GM21447 (cell line): ENCODE measurements at regions not wholly inside any gene's neighbourhood (a gene's known extent, or its start where the extent isn't known, plus 50 kb on each side); places are given as distances from the start of the nearest gene placed in this dataset.
"Not testable (repeated sequence)": the region's sequence is repeated elsewhere in the genome, so short reads cannot be mapped to it uniquely, and the experiment has no call there.

ENCODE experiments used
- ATAC-seq: cut with Tn5 transposase; IDR thresholded peaks from one replicate; pipeline ENCODE4 v1.9.1; 2021; ENCODE audit not compliant: unreplicated experiment

DNA sequence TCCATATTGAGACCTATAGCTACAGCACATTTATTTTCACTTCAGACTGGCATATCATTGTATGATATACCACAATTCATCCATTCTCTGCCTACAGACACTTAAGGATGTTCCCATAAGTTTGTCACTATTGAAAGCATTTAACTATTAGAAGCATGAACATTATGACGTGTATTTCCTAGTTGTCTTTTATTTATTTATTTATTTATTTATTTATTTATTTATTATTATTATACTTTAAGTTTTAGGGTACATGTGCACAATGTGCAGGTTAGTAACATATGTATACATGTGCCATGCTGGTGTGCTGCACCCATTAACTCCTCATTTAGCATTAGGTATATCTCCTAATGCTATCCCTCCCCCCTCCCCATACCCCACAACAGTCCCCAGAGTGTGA, 448.0 kb downstream of the TMEM232 start:
- ATAC-seq, result not testable (repeated sequence)

DNA sequence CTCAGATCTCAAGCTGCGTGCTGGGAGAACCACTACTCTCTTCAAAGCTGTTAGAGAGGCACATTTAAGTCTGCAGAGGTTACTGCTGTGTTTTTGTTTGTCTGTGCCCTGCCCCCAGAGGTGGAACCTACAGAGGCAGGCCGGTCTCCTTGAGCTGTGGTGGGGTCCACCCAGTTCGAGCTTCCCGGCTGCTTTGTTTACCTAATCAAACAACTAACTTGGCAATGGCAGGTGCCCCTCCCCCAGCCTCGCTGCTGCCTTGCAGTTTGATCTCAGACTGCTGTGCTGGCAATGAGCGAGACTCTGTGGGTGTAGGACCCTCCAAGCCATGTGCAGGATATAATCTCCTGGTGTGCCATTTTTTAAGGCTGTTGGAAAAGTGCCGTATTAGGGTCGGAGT, 442.4 kb downstream of the TMEM232 start:
- ATAC-seq, result not testable (repeated sequence)

DNA sequence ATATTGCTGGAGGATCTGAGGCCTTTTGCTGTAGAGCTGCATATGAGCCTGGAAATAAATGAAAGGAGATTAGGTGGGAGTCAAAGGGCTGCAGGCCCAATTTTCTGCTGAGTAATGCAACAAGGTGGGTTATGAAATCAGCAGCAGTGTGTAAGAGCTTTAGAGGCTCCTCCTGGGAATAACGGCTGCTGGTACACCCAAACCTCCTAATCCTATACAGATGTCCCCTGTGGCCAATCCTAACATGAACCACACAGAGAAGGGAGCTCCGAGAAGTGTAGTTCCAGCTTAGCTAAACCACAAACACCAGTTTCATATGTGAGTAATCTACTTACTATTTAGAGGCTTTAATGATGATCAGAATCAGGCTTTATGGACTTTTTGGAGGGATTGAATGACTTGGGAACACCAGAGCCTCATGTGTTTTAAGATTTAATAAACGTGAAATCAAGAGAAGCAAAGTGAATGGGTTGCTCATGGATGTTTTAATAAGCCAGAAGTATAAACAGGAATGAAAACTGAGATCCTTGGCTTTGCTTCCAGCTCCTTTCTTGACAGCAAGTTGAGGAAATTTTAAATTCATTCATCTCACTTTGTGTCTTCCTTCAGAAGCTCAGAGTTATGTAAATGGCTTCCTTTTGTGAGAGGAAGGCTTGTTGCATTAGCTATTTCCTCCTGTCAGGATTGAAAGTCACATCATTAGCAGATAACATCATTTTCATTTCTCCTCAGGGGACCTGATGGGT, 437.5 kb downstream of the TMEM232 start:
- ATAC-seq, result no peak

DNA sequence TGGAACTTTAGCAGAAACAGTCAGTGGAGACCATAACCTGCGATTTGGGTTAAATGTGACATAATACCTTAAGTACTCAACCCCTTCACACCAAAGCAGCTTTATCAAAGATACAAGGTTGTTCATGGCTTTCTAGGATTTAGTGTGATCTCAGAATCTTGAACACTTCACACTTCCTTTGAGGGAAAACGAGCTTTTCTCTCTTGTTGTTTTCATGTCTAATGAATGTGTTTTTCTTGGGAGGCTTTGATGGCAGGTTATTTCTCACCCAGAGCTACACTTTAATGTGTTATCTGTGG, 437.0 kb downstream of the TMEM232 start:
- no peak for ATAC-seq

DNA sequence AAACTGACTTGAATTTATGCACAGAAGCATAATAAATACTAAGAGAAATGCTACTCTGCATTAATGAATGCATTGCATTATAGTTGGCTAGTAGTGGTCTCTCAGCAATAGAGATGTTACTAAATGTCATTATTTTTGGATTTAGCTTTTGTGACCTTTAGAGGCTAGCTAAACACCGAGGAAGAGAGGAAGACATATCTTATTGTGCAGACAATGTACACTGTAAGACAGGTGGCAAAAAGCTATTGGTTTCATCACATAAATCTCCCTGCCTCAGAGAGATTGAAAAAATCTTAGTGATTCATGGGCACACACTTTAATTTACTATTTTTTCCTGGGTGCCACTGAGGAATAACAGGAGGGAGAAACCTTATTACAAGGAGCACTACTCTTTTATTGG, 435.9 kb downstream of the TMEM232 start:
- no peak for ATAC-seq

DNA sequence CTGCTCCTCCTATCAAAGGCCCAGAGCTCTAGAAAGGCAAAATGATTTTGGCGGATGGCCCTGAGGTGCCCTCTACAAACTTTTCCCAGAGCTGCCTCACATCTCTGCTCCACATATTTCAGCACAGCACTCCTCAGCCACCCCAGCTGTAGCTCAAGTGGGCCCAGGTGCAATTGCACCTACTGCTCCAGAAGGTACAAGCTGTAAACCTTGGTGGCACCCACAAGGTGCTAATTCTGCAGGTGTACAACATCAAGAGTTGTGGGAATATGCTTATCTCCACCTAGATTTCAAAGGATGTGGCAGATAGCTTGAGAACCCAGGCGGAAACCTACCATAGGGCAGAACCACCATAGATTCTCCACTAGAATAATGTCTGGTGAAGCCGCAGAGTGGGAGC, 432.2 kb downstream of the TMEM232 start:
- ATAC-seq, result no peak

DNA sequence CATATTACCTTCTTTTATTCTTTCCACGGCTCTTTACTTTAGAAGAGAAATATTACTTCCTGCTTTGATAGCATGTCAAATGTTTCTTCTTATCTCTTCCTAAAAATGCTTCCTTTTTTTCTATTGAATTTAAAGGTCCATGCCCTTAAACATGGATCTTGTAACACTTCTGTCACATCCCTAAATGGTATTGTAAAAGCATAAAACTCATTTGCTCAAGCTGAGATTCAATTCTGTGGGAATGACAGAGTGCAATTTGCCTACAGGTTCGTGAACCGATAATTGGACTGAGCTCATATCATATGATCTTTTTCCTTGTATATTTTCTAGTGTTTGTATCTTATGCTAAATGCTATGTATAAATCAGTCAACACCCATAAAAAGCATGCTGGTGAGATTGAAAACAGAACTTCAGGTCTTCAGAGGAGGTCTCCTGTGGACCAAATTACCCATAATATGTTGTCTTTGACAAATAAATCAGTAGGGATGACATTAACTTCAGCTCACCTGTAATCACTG, 429.3 kb downstream of the TMEM232 start:
- no peak for ATAC-seq

DNA sequence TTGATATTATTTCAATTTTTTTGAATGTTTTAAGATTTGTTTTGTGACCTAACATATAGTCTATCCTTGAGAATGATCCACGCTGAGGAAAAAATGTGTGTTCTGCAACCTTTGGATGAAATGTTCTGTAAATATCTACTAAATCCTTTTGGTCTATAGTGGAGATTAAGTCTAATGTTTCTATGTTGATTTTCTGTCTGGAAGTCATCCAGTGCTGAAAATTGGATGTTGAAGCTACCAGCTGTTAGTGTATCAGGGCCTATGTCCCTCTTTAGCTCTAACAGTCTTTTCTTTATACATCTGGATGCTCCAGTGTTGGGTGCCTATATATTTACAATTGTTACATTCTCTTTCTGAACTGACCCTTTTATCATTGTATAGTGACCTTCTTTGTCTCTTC, 422.3 kb downstream of the TMEM232 start:
- no peak for ATAC-seq

DNA sequence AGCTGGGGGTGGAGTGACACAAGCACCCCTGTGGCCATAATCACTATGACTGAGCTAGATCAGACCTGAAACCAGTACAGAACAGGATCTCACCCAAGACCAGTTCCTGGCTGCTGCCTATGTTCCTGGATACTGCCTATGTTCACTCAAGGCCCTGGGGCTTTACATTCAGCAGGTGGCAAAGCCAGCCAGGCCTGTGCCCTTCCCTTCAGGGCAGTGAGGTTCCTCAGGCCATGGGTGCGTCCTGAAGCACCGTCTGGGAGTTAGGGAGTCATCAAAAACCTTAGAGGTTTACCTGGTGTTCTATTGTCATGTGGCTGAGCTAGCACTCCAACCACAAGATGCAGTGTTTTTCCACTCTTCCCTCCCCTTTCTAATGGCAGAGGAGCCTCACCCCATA, 419.8 kb downstream of the TMEM232 start:
- no peak for ATAC-seq

DNA sequence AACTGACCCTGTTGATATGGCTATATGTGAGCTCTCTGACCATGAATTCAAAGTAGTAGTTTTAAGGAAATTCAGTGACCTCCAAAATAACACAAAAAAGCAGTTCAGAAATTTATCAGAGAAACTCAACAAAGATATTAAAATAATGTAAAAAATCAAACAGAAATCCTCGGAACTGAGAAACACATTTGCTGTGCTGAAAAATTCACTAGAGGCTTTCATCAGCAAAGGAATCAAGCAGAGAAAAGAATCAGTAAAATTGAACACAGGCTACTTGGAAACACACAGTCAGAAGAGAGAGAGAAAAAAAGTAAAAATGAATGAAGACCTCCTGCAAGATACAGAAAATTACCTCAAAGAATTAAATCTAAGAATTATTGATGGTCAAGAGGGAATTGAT, 417.2 kb downstream of the TMEM232 start:
- ATAC-seq, result no peak

DNA sequence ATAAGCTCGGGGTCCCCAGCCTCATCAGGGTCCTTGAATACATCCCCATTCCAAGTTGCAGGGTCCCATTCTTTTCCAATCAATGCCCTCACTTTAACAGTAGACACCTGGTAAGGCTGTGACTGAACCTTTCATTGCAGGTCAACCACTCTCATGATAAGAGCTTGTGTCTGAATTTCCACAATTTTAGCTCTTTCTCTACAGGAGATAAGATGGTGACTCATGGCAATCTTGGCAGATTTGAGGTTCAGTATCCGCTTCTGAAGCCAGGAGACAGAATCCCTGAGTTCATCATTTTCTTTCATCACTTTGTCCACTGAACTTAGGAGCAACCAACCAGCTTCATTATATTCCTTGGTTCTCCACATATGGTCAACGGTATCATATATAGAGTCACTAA, 409.9 kb downstream of the TMEM232 start:
- ATAC-seq, result not testable (repeated sequence)

DNA sequence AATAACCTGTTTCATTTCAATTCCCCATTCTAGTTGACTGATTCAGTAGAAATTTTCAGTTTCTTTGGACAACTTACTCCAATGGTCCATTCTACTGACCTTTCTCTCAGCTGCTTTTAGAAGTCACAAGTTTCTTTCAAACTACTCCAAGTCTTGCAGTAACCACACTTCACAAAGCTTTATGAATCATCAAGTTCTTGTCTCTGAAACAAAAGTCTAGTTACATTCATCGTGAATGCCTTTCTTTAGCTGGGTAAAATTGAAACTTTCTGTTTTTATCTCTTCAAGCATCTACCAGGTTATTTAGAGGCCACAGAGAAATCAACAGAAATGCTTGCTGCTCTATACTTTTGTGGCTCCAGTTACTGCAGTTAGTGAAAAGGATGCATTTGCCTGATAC, 405.4 kb downstream of the TMEM232 start:
- peak; percentile 47 for ATAC-seq

DNA sequence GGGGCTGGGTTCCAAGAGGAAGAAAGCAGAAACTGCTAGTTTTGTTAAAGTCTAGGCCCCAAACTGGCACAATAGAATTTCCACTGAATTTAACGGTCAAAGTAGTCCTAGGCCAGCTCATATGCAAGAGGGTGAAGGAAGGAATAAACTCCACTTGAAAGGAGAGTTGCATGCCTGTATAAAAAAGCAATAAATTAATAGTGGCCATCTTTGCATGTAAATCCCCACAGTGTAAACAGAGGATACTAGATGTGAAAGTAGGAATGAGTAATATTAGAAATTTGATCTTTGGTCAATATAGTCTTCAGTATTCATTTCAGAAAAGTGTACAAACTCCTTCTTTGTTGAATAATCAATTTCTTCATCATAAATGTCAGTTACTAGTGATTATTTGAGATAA, 403.1 kb downstream of the TMEM232 start:
- no peak for ATAC-seq

DNA sequence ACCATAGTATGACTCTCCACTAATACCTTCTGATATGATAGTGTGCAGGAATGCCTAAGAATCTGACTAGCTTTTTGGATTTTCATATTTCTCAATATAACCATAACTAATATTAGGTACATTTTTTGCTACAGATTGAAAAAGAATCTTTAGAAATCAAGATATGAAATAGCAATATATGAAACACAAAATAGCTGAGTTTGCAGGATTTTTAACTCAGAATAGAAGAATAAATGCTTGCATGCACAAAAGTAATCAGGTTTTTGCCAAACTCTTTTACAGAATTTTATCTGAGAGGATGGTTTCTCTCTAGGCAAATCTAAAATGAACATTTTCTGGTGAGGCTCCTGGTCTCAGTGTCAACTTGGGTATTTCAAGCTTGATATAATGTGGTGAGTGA, 402.6 kb downstream of the TMEM232 start:
- ATAC-seq, result no peak

DNA sequence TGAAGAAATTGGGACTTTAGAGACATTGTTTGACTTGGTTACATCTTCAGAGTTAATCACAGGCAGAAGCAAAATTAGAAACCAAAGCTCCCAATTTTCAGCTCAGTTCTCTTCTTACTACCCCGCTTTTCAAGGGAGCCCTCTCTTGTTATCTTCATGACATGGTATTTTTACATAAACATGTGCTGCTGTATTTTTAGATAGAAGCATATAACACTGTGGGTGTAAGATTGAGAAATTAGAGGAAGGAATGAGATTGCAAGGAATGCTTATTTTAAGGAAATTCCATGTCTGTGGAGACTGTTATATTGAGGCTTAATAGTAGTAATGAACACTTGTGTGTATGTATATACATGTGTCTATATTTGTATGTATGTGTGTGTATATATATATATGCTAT, 401.6 kb downstream of the TMEM232 start:
- ATAC-seq, result no peak

DNA sequence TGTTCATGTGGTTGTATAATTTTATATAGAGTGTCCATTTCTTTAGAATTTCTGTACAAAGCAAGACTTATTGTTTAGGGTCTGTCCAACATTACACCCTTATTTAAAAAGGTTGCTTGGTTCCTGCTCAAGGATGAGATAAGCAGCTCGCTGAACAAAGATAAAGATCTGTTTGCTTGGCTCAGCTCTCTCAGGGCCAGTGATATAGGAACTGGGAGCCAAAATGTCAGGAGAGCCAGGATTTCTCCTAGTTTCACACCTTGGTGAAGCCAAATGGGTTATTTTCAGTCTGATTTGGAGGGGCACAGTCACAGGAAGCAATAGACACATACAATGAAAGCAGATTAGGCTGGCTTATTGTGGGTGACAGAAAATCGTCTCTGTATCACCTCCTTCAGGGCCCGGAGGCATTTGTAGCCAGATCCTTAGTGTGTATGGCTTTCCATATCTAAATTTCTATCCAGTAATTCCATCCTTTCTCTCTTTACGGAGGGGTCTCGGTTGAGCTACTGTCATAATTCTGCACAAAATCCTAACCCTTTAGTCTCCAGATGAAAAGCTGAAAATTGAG, 396.4 kb downstream of the TMEM232 start:
- ATAC-seq, result no peak

DNA sequence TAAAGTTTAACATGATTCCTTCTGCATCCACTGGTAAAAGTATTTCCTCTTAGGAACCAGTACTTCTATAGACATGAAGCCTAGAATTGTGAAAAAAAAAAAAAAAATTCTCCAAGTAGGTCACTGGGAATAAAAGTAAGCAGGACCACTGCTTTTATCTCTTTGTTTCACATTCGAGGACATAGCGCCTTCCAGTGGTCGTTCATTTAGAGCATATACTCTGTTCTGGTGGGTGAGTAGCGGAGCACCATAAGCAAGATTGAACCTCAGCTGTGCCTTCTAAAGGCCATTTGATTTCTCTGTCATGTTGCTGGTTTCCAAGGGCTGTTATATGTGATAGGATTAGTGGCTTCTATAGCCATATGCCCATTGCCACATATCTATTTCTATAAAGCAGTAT, 393.1 kb downstream of the TMEM232 start:
- no peak for ATAC-seq

DNA sequence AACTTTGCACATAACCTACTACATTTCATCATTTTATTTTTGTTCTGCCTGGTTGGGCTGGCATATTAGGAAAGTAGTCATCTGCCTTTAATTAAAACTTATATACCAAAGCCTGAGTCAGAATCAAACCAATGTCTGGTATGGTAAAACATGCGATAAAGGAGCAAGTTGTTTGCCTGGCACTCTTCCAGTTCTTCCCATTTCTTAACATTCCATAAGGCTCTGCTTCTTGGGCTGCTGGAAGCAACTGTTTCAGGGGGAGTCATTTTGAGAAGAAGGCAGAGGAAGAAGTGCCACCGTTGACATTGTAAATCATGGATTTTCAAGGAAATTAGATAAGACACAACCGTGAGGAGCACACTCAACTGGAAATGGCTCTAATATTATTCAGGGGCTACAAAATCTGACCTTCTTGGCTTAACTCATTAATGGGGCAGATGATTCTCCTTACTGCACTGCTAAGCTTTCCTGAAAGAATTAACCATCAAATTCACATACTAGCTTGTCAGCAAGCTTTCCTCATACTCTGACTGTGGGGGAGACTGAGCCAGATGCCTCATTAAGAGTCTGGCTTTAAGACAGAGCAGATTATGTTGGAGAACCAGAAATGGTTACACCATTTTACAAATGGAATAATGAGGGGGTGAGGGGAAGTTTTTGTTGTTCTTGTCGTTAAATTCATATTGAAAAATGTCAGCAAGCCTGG, 391.0 kb downstream of the TMEM232 start:
- ATAC-seq, result no peak

DNA sequence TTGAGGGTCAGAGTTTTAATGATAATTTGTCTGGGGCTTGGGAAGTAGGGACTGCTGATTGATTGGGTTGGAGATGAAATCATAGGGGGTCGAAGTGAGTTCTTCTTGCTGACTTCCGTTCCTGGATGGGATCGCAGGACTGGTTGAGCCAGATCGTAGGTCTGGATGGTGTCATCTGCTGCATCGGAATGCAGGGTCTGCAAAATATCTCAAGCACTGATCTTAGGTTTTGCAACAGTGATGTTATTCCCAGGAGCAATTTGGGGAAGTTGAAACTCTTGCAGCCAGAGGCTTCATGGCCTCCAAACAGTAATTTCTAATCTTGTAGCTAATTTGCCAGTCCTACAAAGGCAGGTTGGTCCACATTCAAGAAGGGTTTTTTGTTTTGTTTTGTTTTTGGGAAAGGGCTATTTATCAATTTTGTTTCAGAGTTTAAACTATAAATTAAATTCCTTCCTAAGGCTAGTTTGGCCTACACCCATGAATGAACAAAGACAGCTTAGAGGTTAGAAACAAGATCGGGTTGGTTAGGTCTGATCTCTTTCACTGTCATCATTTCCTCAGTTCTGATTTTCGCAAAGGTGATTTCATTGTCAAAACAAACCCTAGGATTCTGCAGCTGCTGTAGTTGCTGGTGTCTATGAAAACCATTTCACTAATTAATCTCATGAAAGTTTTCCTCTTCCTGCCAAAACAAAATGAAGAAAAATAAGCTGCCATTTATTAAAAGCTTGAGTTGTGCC, 388.0 kb downstream of the TMEM232 start:
- ATAC-seq, result no peak

DNA sequence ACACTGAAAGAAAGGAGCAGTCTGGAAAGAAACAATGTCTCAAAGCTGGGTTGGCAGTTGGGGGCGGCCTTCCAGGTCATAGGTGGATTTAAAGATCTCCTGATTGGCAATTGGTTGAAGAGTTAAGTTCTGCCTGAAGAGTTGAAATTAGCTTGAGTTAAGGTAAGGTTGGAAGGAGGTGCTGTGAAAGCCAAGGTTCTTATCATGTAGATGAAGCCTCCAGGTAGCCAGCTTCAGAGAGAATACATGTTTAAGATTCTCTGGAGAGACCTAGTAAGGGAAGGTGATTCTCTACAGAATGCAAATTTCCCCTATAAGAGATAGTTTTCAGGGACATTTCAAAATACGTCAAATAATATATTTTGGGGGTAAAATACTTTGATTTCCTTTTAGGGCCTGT, 387.1 kb downstream of the TMEM232 start:
- ATAC-seq, result no peak

DNA sequence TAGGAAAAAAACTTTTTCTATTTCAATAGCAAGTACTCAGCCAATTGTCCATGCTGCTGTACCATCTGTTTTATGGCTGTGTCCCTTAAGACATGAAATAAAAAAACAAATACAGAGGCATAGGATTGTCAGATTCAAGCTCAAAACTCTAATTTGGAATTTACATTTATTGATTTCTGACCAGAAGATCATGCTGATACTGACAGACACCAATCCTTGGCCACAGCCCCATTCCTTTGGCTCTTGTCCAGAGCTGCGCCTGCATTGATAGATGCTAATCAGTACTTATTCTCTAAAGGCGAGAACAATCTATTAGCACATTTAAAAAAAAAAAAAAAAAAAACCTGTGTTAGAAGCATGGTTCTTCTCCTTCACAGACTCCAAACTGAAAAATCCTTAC, 384.6 kb downstream of the TMEM232 start:
- no peak for ATAC-seq

DNA sequence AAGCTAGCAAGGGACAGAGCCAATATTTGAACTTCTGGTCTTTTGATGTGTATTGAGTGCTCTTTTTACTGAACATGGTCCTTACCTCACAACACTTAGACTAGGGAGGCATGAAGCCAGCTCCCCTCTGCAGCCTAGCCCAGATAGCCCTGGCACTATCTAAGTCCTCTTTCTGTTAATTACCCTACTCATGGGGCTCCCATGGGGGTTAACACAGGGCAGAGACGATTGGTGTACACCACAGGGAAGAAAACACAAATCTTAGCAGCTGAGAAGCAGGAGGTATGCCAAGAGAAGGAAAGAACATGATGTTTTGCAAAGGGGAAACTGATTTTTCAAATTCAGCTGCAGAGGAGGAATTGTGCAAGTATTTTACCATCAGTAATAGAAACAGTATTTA, 383.8 kb downstream of the TMEM232 start:
- ATAC-seq, result no peak
